GM21390 (cell line): ENCODE measurements at regions not wholly inside any gene's neighbourhood (a gene's known extent, or its start where the extent isn't known, plus 50 kb on each side); places are given as distances from the start of the nearest gene placed in this dataset.
"Not testable (repeated sequence)": the region's sequence is repeated elsewhere in the genome, so short reads cannot be mapped to it uniquely, and the experiment has no call there.

ENCODE experiments used
- ATAC-seq: cut with Tn5 transposase; IDR thresholded peaks from one replicate; pipeline ENCODE4 v1.9.1; 2021; ENCODE audit not compliant: unreplicated experiment

GRCh38 chr6:80594461-80594860, 488.0 kb downstream of the BCKDHB start:
- ATAC-seq, result no peak

DNA sequence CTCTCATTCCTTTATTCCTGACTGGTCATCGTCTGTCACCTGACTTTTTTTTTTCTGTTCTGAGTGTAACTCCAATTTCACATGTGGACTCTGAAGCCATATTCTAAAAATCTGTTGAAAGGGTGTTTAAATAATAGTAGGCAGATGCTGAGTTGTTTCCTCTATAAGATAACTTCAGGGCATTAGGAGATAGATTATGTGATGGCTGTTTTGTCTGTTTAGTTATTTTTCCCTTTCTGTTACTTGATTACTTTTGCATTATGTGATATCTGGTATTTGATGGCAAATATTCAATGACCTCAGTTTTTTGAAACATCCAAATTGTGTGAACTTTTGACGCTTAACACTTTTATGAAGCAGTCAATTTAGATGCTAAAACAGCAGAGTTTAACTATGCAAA, 486.0 kb downstream of the BCKDHB start:
- ATAC-seq, result no peak

- no peak for ATAC-seq
Measured at GRCh38 chr6:80586242-80586641, 479.8 kb downstream of the BCKDHB start.

- no peak for ATAC-seq
Measured at GRCh38 chr6:80579391-80580023, 473.0 kb downstream of the BCKDHB start.

DNA sequence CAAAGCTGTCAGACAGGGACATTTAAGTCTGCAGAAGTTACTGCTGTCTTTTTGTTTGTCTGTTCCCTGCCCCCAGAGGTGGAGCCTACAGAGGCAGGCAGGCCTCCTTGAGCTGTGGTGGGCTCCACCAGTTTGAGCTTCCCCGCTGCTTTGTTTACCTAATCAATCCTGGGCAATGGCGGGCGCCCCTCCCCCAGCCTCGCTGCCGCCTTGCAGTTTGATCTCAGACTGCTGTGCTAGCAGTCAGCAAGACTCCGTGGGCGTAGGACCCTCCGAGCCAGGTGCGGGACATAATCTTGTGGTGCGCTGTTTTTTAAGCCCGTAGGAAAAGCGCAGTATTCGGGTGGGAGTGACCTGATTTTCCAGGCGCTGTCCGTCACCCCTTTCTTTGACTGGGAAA, 466.8 kb downstream of the BCKDHB start:
- ATAC-seq, result not testable (repeated sequence)

- peak; percentile 66 for ATAC-seq
Measured at GRCh38 chr6:80566361-80566760, 459.9 kb downstream of the BCKDHB start.

DNA sequence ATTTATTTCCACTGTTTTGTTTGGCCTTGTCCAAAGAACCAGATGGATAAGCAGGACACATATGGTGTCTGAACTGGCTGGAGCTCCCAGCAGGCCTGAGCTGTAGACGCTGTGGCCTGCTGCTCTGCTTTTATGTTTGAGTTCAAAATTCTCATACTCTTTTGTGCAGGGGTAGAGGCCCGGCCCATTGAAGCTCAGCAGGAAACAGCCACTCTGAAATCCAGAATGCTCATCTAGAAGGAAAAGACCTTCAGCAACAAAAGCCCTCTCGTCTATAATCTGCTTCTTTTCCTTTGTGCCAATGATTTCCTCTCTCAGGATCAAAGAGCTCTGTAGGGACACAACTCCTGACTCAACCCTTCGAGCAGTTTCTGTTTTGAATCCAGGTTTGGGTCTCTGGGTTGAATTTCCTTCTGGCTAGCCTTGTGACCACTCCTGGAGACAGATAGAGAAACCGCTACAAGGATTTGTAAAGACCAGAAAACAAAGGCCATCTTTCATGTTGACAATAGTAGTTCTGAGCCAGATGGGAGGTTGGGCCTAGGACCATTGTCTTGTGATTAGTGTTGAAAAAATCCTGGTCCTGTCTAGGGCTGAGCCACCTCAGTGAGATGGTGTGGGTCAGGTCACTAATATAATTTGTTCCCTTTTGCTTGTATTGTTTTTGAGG, 446.7 kb downstream of the BCKDHB start:
- no peak for ATAC-seq

DNA sequence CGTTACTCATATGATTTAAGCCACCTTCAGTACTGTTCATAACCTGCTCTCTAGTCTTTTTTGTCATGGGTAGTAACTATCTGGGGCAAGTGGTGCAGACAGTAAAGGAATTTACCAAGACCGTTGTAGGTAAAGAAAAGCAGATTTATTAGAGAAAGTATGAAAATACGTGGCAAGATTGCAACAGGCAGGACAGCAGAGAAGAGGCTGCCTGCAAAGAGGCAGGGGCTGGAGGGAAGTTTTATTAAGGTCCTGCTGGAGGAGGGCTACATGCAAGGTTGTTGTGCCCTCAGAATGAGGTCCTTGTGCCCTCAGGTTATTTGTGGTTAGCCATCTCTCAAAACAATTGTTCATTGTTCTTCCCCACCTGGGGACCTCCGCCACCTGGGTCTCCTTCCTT, 444.3 kb downstream of the BCKDHB start:
- no peak for ATAC-seq

GRCh38 chr6:80550281-80550680, 443.8 kb downstream of the BCKDHB start:
- no peak for ATAC-seq

DNA sequence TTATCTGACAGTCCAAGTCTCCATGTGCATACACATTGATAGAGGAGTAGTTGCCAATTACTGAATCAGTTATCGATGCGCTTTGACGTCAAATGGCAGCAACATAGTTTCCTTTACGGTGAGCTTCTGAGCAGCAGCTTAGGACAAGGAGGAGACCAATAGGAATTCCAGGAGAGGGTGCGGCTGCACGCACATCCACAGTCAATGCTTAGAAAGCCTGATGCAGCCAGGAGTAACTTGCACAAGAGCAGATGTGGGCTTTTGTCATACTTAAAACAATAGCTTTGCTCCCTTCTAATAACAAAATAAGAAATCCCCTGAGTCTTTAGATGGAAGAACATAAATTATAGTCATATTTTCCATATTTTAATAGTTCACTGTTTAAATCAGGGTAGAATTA, 442.1 kb downstream of the BCKDHB start:
- no peak for ATAC-seq

DNA sequence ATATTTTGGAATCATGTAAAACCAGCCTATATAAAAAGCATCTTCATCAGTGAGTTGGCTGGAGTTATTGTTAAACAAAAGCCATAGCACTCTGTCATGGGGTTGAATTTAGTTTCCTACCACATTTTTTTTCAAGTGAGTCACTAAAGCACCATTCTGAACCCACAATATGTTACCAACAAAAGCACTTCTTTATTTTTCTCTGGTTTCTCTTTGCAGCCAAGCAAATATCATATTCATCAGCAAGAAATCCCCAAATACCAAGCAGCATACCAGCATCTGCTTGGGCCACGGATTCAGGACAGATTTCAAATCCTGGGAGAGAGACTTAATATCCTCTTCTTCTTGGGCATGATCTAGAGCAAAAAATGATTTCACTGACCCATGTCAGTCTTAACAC, 441.4 kb downstream of the BCKDHB start:
- ATAC-seq, result peak; percentile 42

GRCh38 chr6:80544976-80545722, 438.7 kb downstream of the BCKDHB start:
- ATAC-seq, result no peak

GRCh38 chr6:80544555-80544954, 438.1 kb downstream of the BCKDHB start:
- ATAC-seq, result no peak

DNA sequence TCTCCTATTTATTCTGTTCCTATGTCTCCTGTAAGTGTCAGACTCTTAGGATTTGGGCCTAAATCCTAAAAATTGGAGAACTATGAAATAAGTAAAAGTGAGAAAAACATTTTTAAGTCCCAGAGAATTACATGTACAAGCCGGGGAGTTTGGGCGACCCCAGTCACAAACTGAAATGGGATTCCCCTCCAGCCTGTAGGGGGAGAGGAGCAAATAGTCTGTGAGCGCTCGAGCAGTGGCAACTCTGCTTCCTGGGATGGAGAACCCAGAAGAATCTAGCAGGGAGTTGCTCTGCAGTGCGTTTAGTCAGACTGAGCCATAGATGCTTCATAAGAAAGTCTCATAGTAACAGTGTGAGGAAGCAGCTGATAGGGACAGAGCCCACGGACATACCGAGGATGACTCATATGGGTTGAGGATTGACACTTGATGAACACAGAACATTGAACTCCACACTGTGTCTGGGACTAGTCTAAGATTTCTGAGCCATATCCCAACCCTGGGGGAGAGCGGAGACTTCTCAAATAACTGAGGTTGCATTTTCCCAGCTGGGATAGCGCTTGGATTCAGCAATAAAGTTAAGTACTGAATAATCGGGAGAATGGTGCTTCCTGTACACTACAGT, 437.2 kb downstream of the BCKDHB start:
- ATAC-seq, result no peak

- no peak for ATAC-seq
Measured at GRCh38 chr6:80543151-80543550, 436.7 kb downstream of the BCKDHB start.

DNA sequence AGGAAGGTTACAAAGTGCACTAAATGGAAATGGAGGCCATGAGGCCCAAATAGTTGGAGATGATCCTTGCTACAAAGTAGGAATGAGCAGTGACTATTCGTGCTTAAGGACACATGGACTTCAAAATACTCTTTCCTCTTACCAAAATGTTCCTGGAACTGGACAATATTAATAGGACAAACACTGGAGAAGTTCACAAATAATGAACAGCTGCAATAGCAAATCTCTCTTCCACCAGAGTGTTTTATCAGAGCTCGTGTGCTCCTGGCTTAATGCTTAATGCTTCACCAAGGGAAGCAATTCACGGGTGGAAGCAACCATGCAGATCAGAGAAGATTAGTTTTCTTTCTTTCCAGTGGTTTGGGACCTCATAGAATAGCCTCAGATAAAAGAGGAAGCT, 435.4 kb downstream of the BCKDHB start:
- no peak for ATAC-seq

GRCh38 chr6:80541181-80541580, 434.7 kb downstream of the BCKDHB start:
- no peak for ATAC-seq

- ATAC-seq, result no peak
Measured at GRCh38 chr6:80540700-80541099, 434.2 kb downstream of the BCKDHB start.

GRCh38 chr6:80537118-80537972, 430.9 kb downstream of the BCKDHB start:
- no peak for ATAC-seq

DNA sequence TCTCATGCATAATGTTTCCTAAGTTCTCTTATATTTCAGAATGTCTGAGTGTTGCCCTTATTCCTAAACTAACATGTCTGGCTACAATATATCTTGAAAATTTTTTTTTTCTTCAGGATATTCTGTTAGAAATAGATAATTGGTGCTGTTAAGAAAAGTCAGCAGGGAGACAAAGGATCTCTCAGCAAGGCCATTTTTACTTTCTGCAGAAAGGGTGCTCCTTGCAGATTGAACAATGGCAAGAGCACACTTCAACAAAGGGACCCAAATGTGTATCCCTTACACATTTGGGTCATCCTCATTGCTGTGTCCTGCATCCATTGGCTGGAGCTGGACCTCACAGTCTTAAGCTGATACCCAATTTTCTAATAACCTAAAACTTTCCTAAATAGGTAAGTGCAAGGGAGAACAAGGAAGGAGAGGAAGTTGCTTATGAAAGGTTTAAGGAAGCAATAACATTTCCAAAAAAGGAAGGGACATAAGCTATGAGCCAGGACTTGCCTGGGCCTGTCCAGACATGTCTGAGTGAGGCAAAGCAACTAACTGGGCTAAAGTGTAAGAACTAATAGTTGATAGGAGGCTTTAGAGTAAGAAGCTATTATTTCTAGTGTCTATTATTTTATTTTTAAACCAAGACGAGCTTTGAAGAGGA, 429.6 kb downstream of the BCKDHB start:
- no peak for ATAC-seq
